CD4-positive, alpha-beta T cell treated with Interleukin-2 at 100 ng/mL for 4 hours (primary cell): ENCODE measurements at regions not wholly inside any gene's neighbourhood (a gene's known extent, or its start where the extent isn't known, plus 50 kb on each side); places are given as distances from the start of the nearest gene placed in this dataset.
"Not testable (repeated sequence)": the region's sequence is repeated elsewhere in the genome, so short reads cannot be mapped to it uniquely, and the experiment has no call there.

Source experiments
- DNase-seq: peaks from one replicate; pipeline ENCODE4 v3.0.0-alpha.2; 2020; ENCODE audit warnings: low spot score

- not testable (repeated sequence) for DNase-seq
Measured at GRCh38 chr14:66278418-66278817, 207.8 kb upstream of the CCDC196 start.

GRCh38 chr14:66281036-66281776 is 205.0 kb upstream of the CCDC196 start:
- DNase-seq = no peak

- no peak for DNase-seq
Measured at GRCh38 chr14:66284346-66284745, 201.8 kb upstream of the CCDC196 start.

GRCh38 chr14:66288511-66288910 is 197.7 kb upstream of the CCDC196 start:
- DNase-seq = no peak

- no peak for DNase-seq
Measured at GRCh38 chr14:66291756-66292155, 194.4 kb upstream of the CCDC196 start.

GRCh38 chr14:66293533-66294105 is 192.6 kb upstream of the CCDC196 start:
- DNase-seq = no peak

GRCh38 chr14:66295386-66295785 is 190.8 kb upstream of the CCDC196 start:
- DNase-seq = no peak

- DNase-seq = no peak
Measured at GRCh38 chr14:66300886-66301285, 185.3 kb upstream of the CCDC196 start.

- no peak for DNase-seq
Measured at GRCh38 chr14:66306101-66306500, 180.1 kb upstream of the CCDC196 start.

- no peak for DNase-seq
Measured at GRCh38 chr14:66311058-66311457, 175.1 kb upstream of the CCDC196 start.

- DNase-seq = no peak
Measured at GRCh38 chr14:66311990-66312389, 174.2 kb upstream of the CCDC196 start.

GRCh38 chr14:66312451-66312850 is 173.7 kb upstream of the CCDC196 start:
- no peak for DNase-seq

- no peak for DNase-seq
Measured at GRCh38 chr14:66315098-66315497, 171.1 kb upstream of the CCDC196 start.

GRCh38 chr14:66315548-66315947 is 170.6 kb upstream of the CCDC196 start:
- DNase-seq = no peak

- no peak for DNase-seq
Measured at GRCh38 chr14:66322564-66322963, 163.6 kb upstream of the CCDC196 start.

GRCh38 chr14:66330228-66330627 is 155.9 kb upstream of the CCDC196 start:
- no peak for DNase-seq

GRCh38 chr14:66330916-66331315 is 155.3 kb upstream of the CCDC196 start:
- DNase-seq = no peak

GRCh38 chr14:66333293-66333692 is 152.9 kb upstream of the CCDC196 start:
- not testable (repeated sequence) for DNase-seq

- no peak for DNase-seq
Measured at GRCh38 chr14:66341239-66341638, 144.9 kb upstream of the CCDC196 start.

GRCh38 chr14:66345986-66346385 is 140.2 kb upstream of the CCDC196 start:
- no peak for DNase-seq

- no peak for DNase-seq
Measured at GRCh38 chr14:66351310-66351709, 134.9 kb upstream of the CCDC196 start.

- peak; percentile 47 for DNase-seq
Measured at GRCh38 chr14:66359500-66359899, 126.7 kb upstream of the CCDC196 start.

GRCh38 chr14:66360366-66360926 is 125.7 kb upstream of the CCDC196 start:
- no peak for DNase-seq

- no peak for DNase-seq
Measured at GRCh38 chr14:66361013-66361412, 125.2 kb upstream of the CCDC196 start.
